WERI-Rb-1 (cell line): ENCODE measurements at regions not wholly inside any gene's neighbourhood (a gene's known extent, or its start where the extent isn't known, plus 50 kb on each side); places are given as distances from the start of the nearest gene placed in this dataset.

Experiments used
- DNase-seq: peaks from one replicate; pipeline ENCODE4 v3.0.0-alpha.2; 2020
- H3K27ac ChIP-seq: fragments of 250-450 bp; sonication (Bioruptor Pico); 2 replicates; pipeline ENCODE4 v1.5.1; 2020; ENCODE audit warnings: mild to moderate bottlenecking, moderate library complexity
- H3K27me3 ChIP-seq: fragments of 250-450 bp; sonication (Bioruptor Pico); 2 replicates; pipeline ENCODE4 v1.5.1; 2021; ENCODE audit warnings: mild to moderate bottlenecking, low read depth, moderate library complexity; ENCODE audit not compliant: insufficient read depth, severe bottlenecking
- H3K36me3 ChIP-seq: fragments of 250-450 bp; sonication (Bioruptor Pico); 2 replicates; pipeline ENCODE4 v1.5.1; 2020; ENCODE audit warnings: mild to moderate bottlenecking, moderate library complexity
- H3K4me3 ChIP-seq: 2 replicates; pipeline ENCODE4 v1.5.1; 2011; ENCODE audit warnings: low read depth, mild to moderate bottlenecking, control low read depth, low read length
- H3K9me3 ChIP-seq: fragments of 250-450 bp; sonication (Bioruptor Pico); 2 replicates; pipeline ENCODE4 v1.5.1; 2021; ENCODE audit warnings: mild to moderate bottlenecking, moderate library complexity; ENCODE audit not compliant: severe bottlenecking
- CTCF ChIP-seq: IDR thresholded peaks from 2 replicates; pipeline ENCODE4 v1.5.1; 2011; ENCODE audit warnings: low read depth, mild to moderate bottlenecking, control low read depth, inconsistent platforms, low read length

DNA sequence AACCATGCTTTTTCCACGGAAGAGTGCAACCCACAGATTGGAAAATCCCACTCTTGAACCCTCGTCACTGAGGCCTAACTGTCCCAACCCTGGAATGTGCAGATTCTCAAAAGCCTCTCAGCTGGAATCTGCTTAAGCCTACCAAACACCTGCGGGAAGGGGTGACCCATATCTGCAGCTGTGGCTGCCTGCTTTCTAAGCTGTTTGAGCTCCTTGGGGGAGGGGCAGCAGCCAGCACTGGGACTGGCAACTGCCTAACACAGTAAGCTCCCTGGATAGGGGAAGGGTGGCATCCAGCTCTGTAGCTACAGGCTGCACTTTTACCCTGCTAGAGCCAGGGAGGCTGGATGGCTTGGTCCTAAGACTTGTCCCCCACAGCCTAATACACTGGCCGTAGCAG lies 579.6 kb downstream of the COL12A1 start:
- no peak for DNase-seq

GRCh38 chr6:74623027-74623426 lies 582.8 kb downstream of the COL12A1 start:
- no peak for TF ChIP-seq CTCF

More for the DNA sequence above, 579.6 kb downstream of the COL12A1 start:
- Histone ChIP-seq H3K36me3 (no peaks in the 10 kb centered on the region), H3K27me3 (peaks cover 3% of the 10 kb centered on the region), H3K4me3 (no peak overlapping the region), H3K9me3 (no peaks in the 10 kb centered on the region), H3K27ac (no peak overlapping the region)
- TF ChIP-seq CTCF: no peak

GRCh38 chr6:74611220-74611619 lies 594.6 kb downstream of the COL12A1 start:
- no peaks in the 10 kb centered on the region for H3K36me3 ChIP-seq
- no peak overlapping the region for H3K4me3 ChIP-seq
- DNase-seq: no peak
- H3K27me3 ChIP-seq: peaks cover 22% of the 10 kb centered on the region
- H3K27ac ChIP-seq: no peak overlapping the region
- TF ChIP-seq CTCF: no peak
- no peaks in the 10 kb centered on the region for H3K9me3 ChIP-seq

More at GRCh38 chr6:74623027-74623426, 582.8 kb downstream of the COL12A1 start:
- Histone ChIP-seq H3K36me3 (no peaks in the 10 kb centered on the region), H3K27me3 (no peaks in the 10 kb centered on the region), H3K27ac (no peak overlapping the region), H3K4me3 (no peak overlapping the region), H3K9me3 (no peaks in the 10 kb centered on the region)
- DNase-seq: no peak

DNA sequence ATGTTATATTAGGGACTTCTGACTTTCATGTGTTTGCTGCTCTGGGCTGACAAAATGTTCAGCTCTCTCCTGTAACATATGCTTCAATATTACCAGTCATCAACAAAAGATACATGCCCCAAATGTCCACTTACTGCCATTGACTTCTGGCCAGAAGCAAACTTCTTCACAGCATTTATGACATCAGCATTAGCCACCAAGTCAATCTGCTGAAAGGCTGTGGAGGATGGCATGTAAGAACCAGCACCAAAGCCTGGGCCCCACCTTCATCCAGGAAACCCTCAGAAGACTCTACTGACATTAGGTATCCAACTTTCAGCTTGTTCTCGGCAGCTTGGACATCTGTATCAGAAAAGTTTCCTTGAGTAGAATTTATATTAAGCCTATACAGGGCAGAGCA lies 595.5 kb downstream of the COL12A1 start:
- no peak for DNase-seq
- no peak for TF ChIP-seq CTCF
- Histone ChIP-seq H3K9me3 (no peaks in the 10 kb centered on the region), H3K27ac (no peak overlapping the region), H3K4me3 (no peak overlapping the region), H3K27me3 (peaks cover 29% of the 10 kb centered on the region), H3K36me3 (no peaks in the 10 kb centered on the region)

- H3K27ac ChIP-seq: no peak overlapping the region
- no peaks in the 10 kb centered on the region for H3K9me3 ChIP-seq
- no peak for DNase-seq
- no peak overlapping the region for H3K4me3 ChIP-seq
- peaks cover 33% of the 10 kb centered on the region for H3K27me3 ChIP-seq
- no peak for TF ChIP-seq CTCF
- H3K36me3 ChIP-seq: no peaks in the 10 kb centered on the region
Measured at GRCh38 chr6:74609871-74610270, 596.0 kb downstream of the COL12A1 start.

- Histone ChIP-seq H3K4me3 (no peak overlapping the region), H3K9me3 (no peaks in the 10 kb centered on the region), H3K27me3 (peaks cover 29% of the 10 kb centered on the region), H3K36me3 (no peaks in the 10 kb centered on the region), H3K27ac (no peak overlapping the region)
- DNase-seq: no peak
- no peak for TF ChIP-seq CTCF
Measured at GRCh38 chr6:74607934-74608333, 597.9 kb downstream of the COL12A1 start.
